Esophagus squamous epithelium (tissue), 5 donors: ENCODE measurements at regions not wholly inside any gene's neighbourhood (a gene's known extent, or its start where the extent isn't known, plus 50 kb on each side); places are given as distances from the start of the nearest gene placed in this dataset.
"Not testable (repeated sequence)": the region's sequence is repeated elsewhere in the genome, so short reads cannot be mapped to it uniquely, and the experiment has no call there.

ENCODE experiments used
- DNase-seq: peaks from one replicate; lab custom pipeline; 2025; lab: John Stamatoyannopoulos, UW
- H3K27ac ChIP-seq, 4 donors: fragments of 200-600 bp; sonication (generic); one replicate each; pipeline ENCODE4 v1.5.1; 2016 to 2019; ENCODE audit warnings: mild to moderate bottlenecking in 1 of 4
- H3K27me3 ChIP-seq, 4 donors: fragments of 200-600 bp; sonication (generic); 1 replicate in 3 of 4; 2 replicates in 1 of 4; pipeline versions ENCODE4 v1.5.1 to v1.6.0; 2017 to 2021; ENCODE audit warnings: antibody characterized with exemption in 1 of 4
- H3K36me3 ChIP-seq, 3 donors: fragments of 200-600 bp; sonication (generic); one replicate each; pipeline ENCODE4 v1.5.1; 2016 to 2019
- H3K4me1 ChIP-seq, 3 donors: fragments of 200-600 bp; sonication (generic); one replicate each; pipeline ENCODE4 v1.5.1; 2017 to 2019
- H3K4me3 ChIP-seq, 4 donors: fragments of 200-600 bp; sonication (generic); 1 replicate in 3 of 4; 2 replicates in 1 of 4; pipeline ENCODE4 v1.5.1; 2016 to 2019; ENCODE audit warnings: mild to moderate bottlenecking in 2 of 4, moderate library complexity in 1 of 4
- H3K9me3 ChIP-seq, 3 donors: fragments of 200-600 bp; sonication (generic); one replicate each; pipeline ENCODE4 v1.5.1; 2016 to 2019
- CTCF ChIP-seq, 6 experiments: fragments of 450-650 bp in 4 of 6; fragments of 200-600 bp in 2 of 6; sonication (generic) in 2 of 6; IDR thresholded peaks; one replicate each; pipeline ENCODE4 v1.5.1; 2016 to 2019; ENCODE audit warnings: antibody characterized with exemption in 6 of 6, mild to moderate bottlenecking in 4 of 6, moderate library complexity in 4 of 6
- POLR2A ChIP-seq, 4 donors: fragments of 450-650 bp; IDR thresholded peaks; one replicate each; pipeline ENCODE4 v1.6.1; 2017; ENCODE audit warnings: antibody characterized with exemption in 4 of 4, mild to moderate bottlenecking in 4 of 4, moderate library complexity in 3 of 4
- WGBS, 2 donors: methylation state at CpG; one replicate each; pipeline ENCODE4 v1.1.5; 2018; 5-methylcytosine and 5-hydroxymethylcytosine counted together
- intact Hi-C: fragments of 100-400 bp; cut with DNase I; formaldehyde crosslinking; loops from one replicate; pipeline ENCODE4 v1.15.0; 2022
- donor health status: DM: yes; HTN: yes; CAD: no.

DNA sequence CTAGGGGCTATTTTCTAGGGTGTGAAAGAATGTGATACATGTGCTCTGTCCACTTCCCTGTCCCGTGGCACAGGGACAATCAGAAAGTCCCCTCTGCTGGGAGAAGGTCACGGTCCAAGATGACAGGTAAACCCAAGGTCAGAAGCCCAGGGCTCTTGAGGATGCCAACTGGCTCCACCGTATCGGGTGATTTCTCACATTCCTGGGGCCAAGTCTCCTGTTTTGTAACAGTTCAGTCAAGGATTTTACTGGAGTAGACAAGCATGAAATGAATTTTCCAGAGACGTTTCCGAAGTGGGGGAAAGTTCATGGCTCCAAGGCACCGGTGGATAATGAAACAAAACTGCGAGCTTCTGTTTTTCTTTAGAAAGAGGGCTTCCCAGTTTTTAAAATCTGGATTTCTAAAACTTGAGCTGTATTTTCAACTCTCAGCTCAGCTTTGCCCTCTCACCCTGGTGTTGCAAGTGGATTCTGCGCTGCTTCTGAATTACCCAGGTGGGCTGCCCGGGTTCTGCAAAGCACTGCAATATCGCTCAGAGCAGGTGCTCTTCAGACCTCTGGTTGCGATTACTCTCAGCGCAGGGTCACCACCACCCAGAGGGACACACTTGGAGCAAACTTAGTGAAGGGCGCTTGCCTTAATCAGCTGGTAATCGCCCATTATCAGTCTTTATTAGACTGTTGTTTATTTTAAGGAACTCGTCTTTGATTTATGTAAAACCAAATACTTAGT is 64.4 kb upstream of the TMEM170B start:
- no peak overlapping the region for H3K4me3 ChIP-seq
- H3K27me3 ChIP-seq = no peaks in the 10 kb centered on the region
- no peaks in the 10 kb centered on the region for H3K36me3 ChIP-seq
- H3K4me1 ChIP-seq = no peaks in the 10 kb centered on the region
- DNase-seq = no peak
- intact Hi-C loops = no loop called here
- 75 to 80% methylated on average over 15 to 16 of the region's 16 CpGs for WGBS, 2 donors
- TF ChIP-seq CTCF (IDR thresholded peaks at IDR 0.05) (no peak), POLR2A (IDR thresholded peaks at IDR 0.05) (no peak)
- no peaks in the 10 kb centered on the region for H3K9me3 ChIP-seq
- no peak overlapping the region for H3K27ac ChIP-seq

DNA sequence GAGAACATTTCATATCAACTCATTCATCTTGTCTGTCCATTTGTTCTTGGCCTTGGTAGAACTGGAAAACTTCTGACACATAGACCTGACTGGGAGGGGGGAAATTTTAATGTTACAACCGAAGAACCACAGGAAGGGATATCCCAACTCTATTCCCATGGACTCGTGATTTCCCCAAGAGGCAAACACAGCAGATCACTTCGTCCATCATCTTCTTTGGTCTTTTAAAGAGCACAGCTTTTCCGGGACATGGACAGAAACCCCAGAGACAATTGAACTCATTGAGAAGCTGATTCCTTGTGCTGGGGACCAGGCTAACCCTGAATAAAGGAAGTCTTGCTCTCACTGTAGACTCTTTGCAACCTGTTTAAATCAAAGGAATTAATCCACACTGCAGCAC is 66.3 kb upstream of the TMEM170B start:
- Histone ChIP-seq H3K4me1 (no peaks in the 10 kb centered on the region), H3K9me3 (no peaks in the 10 kb centered on the region), H3K4me3 (no peak overlapping the region), H3K27ac (no peak overlapping the region), H3K27me3 (no peaks in the 10 kb centered on the region), H3K36me3 (no peaks in the 10 kb centered on the region)
- TF ChIP-seq POLR2A (IDR thresholded peaks at IDR 0.05) = no peak
- TF ChIP-seq CTCF (IDR thresholded peaks at IDR 0.05) = no peak
- intact Hi-C loops = no loop called here
- 48 to 87% methylated on average over 4 of the region's 4 CpGs for WGBS, 2 donors
- DNase-seq = no peak

- H3K27me3 ChIP-seq = no peaks in the 10 kb centered on the region
- no peaks in the 10 kb centered on the region for H3K4me1 ChIP-seq
- TF ChIP-seq CTCF (IDR thresholded peaks at IDR 0.05) = no peak
- no peak for TF ChIP-seq POLR2A (IDR thresholded peaks at IDR 0.05)
- H3K27ac ChIP-seq = no peak overlapping the region
- 93 to 100% methylated on average over 1 of the region's 1 CpG for WGBS, 2 donors
- no peaks in the 10 kb centered on the region for H3K36me3 ChIP-seq
- DNase-seq = no peak
- no peaks in the 10 kb centered on the region for H3K9me3 ChIP-seq
- H3K4me3 ChIP-seq = no peak overlapping the region
- intact Hi-C loops = no loop called here
Measured at GRCh38 chr6:11469684-11470083, 67.9 kb upstream of the TMEM170B start.

DNA sequence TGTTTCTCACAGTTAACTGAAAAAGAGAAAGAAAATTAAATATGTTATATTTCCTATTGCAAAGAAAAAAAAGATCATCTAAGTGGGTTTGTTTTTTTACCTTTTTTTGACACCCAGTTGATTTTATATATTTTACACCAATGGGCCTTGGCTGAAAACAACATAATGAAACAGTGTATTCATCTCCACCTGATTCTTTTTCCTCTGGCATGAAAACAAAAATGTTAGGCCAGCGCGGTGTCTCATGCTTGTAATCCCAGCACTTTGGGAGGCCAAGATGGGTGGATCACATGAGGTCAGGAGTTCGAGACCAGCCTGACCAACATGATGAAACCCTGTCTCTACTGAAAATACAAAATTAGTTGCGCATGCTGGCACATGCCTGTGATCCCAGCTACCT is 69.3 kb upstream of the TMEM170B start:
- H3K4me3 ChIP-seq, DNase-seq, H3K36me3 ChIP-seq, H3K4me1 ChIP-seq, H3K9me3 ChIP-seq, H3K27ac ChIP-seq, intact Hi-C loops, H3K27me3 ChIP-seq: not testable (repeated sequence)
- 53 to 82% methylated on average over 3 to 4 of the region's 4 CpGs for WGBS, 2 donors

DNA sequence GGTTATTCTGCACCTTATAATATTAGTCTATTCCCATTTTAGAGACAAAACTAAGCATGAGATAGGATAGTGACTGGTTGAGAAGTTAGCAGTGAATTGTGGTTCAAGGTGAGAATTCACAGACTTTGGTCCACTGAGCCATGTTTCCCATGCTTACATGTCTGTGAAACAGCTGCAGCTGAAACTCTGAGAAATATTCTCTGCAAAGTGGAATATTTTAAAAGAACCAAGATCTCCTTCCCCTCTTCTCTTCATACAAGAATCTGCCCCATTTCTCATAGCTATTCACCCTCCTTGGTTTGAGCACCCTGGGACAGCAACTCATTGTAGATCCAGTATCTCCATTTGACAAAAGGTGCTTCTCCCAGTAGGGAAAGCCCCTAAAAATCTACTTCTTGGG is 70.2 kb upstream of the TMEM170B start:
- Histone ChIP-seq H3K27me3 (no peaks in the 10 kb centered on the region), H3K4me3 (no peak overlapping the region), H3K27ac (no peak overlapping the region), H3K9me3 (no peaks in the 10 kb centered on the region), H3K36me3 (no peaks in the 10 kb centered on the region), H3K4me1 (no peaks in the 10 kb centered on the region)
- DNase-seq = no peak
- intact Hi-C loops = no loop called here
- TF ChIP-seq CTCF (IDR thresholded peaks at IDR 0.05) (no peak), POLR2A (IDR thresholded peaks at IDR 0.05) (no peak)

DNA sequence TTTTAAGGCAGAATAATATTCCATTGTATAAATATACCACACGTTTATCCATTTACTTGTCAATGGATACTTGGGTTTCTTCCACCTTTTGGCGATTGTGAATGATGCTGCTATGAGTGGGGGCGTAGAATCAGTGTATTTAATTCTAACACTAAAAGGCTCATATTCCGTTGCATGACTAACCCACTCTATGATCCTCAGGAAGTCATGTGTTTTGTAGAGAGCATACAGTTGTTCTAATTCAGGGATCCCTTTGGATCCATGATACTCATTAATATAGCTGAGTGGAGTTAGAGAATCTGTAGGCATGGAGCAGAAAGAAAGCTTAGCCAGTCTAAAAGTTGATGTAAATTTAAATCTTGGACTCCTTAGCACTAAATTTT is 74.2 kb upstream of the TMEM170B start:
- Histone ChIP-seq H3K4me3 (no peak overlapping the region), H3K9me3 (no peaks in the 10 kb centered on the region), H3K27ac (no peak overlapping the region), H3K36me3 (no peaks in the 10 kb centered on the region), H3K4me1 (no peaks in the 10 kb centered on the region), H3K27me3 (no peaks in the 10 kb centered on the region)
- TF ChIP-seq POLR2A (IDR thresholded peaks at IDR 0.05) = no peak
- no peak for TF ChIP-seq CTCF (IDR thresholded peaks at IDR 0.05)
- 82 to 89% methylated on average over 4 of the region's 4 CpGs for WGBS, 2 donors
- no peak for DNase-seq
- intact Hi-C loops = no loop called here
